H1 (cell line): ENCODE measurements at regions not wholly inside any gene's neighbourhood (a gene's known extent, or its start where the extent isn't known, plus 50 kb on each side); places are given as distances from the start of the nearest gene placed in this dataset.

Source experiments
- CTCF ChIA-PET: fragments of 300-600 bp; sonication (Branson Sonifier 250); formaldehyde crosslinking; loops from one replicate; lab custom pipeline; 2021; ENCODE audit not compliant: partially characterized antibody; lab: Charles Lee
- POLR2A ChIA-PET: fragments of 300-600 bp; sonication (Branson Sonifier 250); formaldehyde crosslinking; loops from one replicate; lab custom pipeline; 2021; ENCODE audit warnings: inconsistent platforms; ENCODE audit not compliant: partially characterized antibody; lab: Charles Lee
- DNase-seq, 2 experiments: peaks; one replicate each; pipeline versions ENCODE4 v3.0.0 to v3.0.0-alpha.2; 2010 to 2022; ENCODE audit warnings: low spot score in 2 of 2, low read depth in 1 of 2, mixed read lengths in 1 of 2
- FAIRE-seq: peaks from 2 replicates; lab custom pipeline; 2011; peaks lifted over from hg19 to GRCh38; lab: Jason Lieb, UNC
- H2AFZ ChIP-seq: 2 replicates; pipeline ENCODE4 v1.8.1; 2012; ENCODE audit warnings: low read length, inconsistent platforms
- H2AK5ac ChIP-seq: 2 replicates; pipeline ENCODE4 v1.6.1; 2013; ENCODE audit warnings: low read depth, low read length
- H2BK120ac ChIP-seq: replicated peaks from 2 replicates; pipeline ENCODE3; 2013; ENCODE audit warnings: low read depth, low read length, inconsistent platforms
- H2BK12ac ChIP-seq: 2 replicates; pipeline ENCODE4 v1.6.1; 2013; ENCODE audit warnings: low read depth, low read length
- H2BK15ac ChIP-seq: 2 replicates; pipeline ENCODE4 v1.6.1; 2013; ENCODE audit warnings: low read length
- H2BK20ac ChIP-seq: 2 replicates; pipeline ENCODE4 v1.6.1; 2013; ENCODE audit warnings: low read length
- H2BK5ac ChIP-seq: 2 replicates; pipeline ENCODE4 v1.6.1; 2013; ENCODE audit warnings: low read depth, low read length
- H3K14ac ChIP-seq: 2 replicates; pipeline ENCODE4 v1.6.1; 2013; ENCODE audit warnings: inconsistent platforms; ENCODE audit not compliant: insufficient read length
- H3K18ac ChIP-seq: 2 replicates; pipeline ENCODE4 v1.6.1; 2013; ENCODE audit warnings: low read length; ENCODE audit errors: extremely low read depth
- H3K23ac ChIP-seq: 2 replicates; pipeline ENCODE4 v1.6.1; 2013; ENCODE audit warnings: inconsistent platforms; ENCODE audit not compliant: insufficient read length
- H3K23me2 ChIP-seq: 2 replicates; pipeline ENCODE4 v1.6.1; 2013; ENCODE audit warnings: low read depth, low read length
- H3K27ac ChIP-seq: 2 replicates; pipeline ENCODE4 v1.6.1; 2011; ENCODE audit warnings: low read depth, low read length, inconsistent platforms
- H3K27me3 ChIP-seq, 4 experiments: replicated peaks in 1 of 4; 1 replicate in 1 of 4; 2 replicates in 3 of 4; pipeline versions ENCODE4 v1.6.1 to v1.8.1; 2011 to 2013; ENCODE audit warnings: low read length in 3 of 4, mild to moderate bottlenecking in 3 of 4, inconsistent platforms in 2 of 4, mixed read lengths in 2 of 4, moderate library complexity in 1 of 4; ENCODE audit not compliant: control insufficient read depth in 3 of 4, insufficient read depth in 3 of 4; ENCODE audit errors: extremely low read depth in 1 of 4
- H3K36me3 ChIP-seq, 4 experiments: 2 replicates each; pipeline versions ENCODE4 v1.6.1 to v1.8.1; 2011 to 2013; ENCODE audit warnings: mild to moderate bottlenecking in 4 of 4, low read length in 3 of 4, moderate library complexity in 2 of 4, control low read depth in 1 of 4, inconsistent platforms in 1 of 4; ENCODE audit not compliant: insufficient read depth in 4 of 4, control insufficient read depth in 2 of 4
- H3K4ac ChIP-seq: replicated peaks from 2 replicates; pipeline ENCODE3; 2013; ENCODE audit warnings: low read length, low read depth, mixed read lengths, inconsistent platforms; ENCODE audit not compliant: insufficient read length
- H3K4me1 ChIP-seq, 4 experiments: replicated peaks in 1 of 4; 1 replicate in 1 of 4; 2 replicates in 3 of 4; pipeline versions ENCODE4 v1.6.1 to v1.8.1; 2011 to 2013; ENCODE audit warnings: low read length in 3 of 4, inconsistent platforms in 2 of 4, mixed read lengths in 1 of 4; ENCODE audit not compliant: insufficient read depth in 4 of 4, control insufficient read depth in 3 of 4
- H3K4me2 ChIP-seq, 2 experiments: 2 replicates each; pipeline versions ENCODE4 v1.6.1 to v1.8.1; 2011 to 2013; ENCODE audit warnings: low read depth in 2 of 2, low read length in 2 of 2, control low read depth in 1 of 2, inconsistent platforms in 1 of 2, mild to moderate bottlenecking in 1 of 2; ENCODE audit not compliant: insufficient read depth in 1 of 2
- H3K4me3 ChIP-seq, 4 experiments: fragments of 200-600, 300-600 bp in 1 of 4; sonication (generic), shearing (Covaris generic), sonication (Bioruptor Twin) in 1 of 4; 2 replicates each; pipeline versions ENCODE4 v1.5.1 to v1.8.1; 2011 to 2016; ENCODE audit warnings: low read length in 4 of 4, low read depth in 3 of 4, control low read depth in 2 of 4, inconsistent platforms in 2 of 4, mild to moderate bottlenecking in 2 of 4, mixed read lengths in 1 of 4, moderate library complexity in 1 of 4; ENCODE audit not compliant: insufficient read depth in 2 of 4; ENCODE audit errors: extremely low read depth in 1 of 4
- H3K56ac ChIP-seq: replicated peaks from 2 replicates; pipeline ENCODE3; 2013; ENCODE audit warnings: low read depth, mild to moderate bottlenecking, mixed read lengths, low read length, inconsistent platforms; ENCODE audit not compliant: insufficient read length
- H3K79me1 ChIP-seq: 2 replicates; pipeline ENCODE4 v1.6.1; 2013; ENCODE audit warnings: low read depth, low read length, control low read depth
- H3K79me2 ChIP-seq, 2 experiments: 2 replicates each; pipeline versions ENCODE4 v1.6.1 to v1.8.1; 2012 to 2013; ENCODE audit warnings: low read length in 2 of 2, mild to moderate bottlenecking in 2 of 2, inconsistent platforms in 1 of 2; ENCODE audit not compliant: insufficient read depth in 2 of 2, control insufficient read depth in 1 of 2
- H3K9ac ChIP-seq, 4 experiments: replicated peaks in 1 of 4; 1 replicate in 1 of 4; 2 replicates in 3 of 4; pipeline versions ENCODE4 v1.6.1 to v1.8.1; 2011 to 2013; ENCODE audit warnings: low read depth in 3 of 4, low read length in 3 of 4, control low read depth in 2 of 4, mild to moderate bottlenecking in 2 of 4, moderate library complexity in 2 of 4, inconsistent platforms in 1 of 4; ENCODE audit errors: extremely low read depth in 1 of 4
- H3K9me3 ChIP-seq, 2 experiments: 2 replicates each; pipeline versions ENCODE4 v1.6.1 to v1.8.1; 2012 to 2013; ENCODE audit warnings: mild to moderate bottlenecking in 2 of 2, moderate library complexity in 2 of 2, control low read depth in 1 of 2, inconsistent platforms in 1 of 2, low read depth in 1 of 2, low read length in 1 of 2, mixed read lengths in 1 of 2; ENCODE audit not compliant: insufficient read depth in 2 of 2
- H4K20me1 ChIP-seq, 2 experiments: replicated peaks in 1 of 2; 2 replicates each; pipeline versions ENCODE3 to v1.8.1; 2011 to 2013; ENCODE audit warnings: inconsistent platforms in 2 of 2, low read length in 2 of 2, mild to moderate bottlenecking in 1 of 2; ENCODE audit not compliant: insufficient read depth in 2 of 2, control insufficient read depth in 1 of 2
- H4K5ac ChIP-seq: 2 replicates; pipeline ENCODE4 v1.6.1; 2013; ENCODE audit warnings: low read length, low read depth, mixed read lengths, inconsistent platforms; ENCODE audit not compliant: insufficient read length
- H4K8ac ChIP-seq: 2 replicates; pipeline ENCODE4 v1.8.0; 2013; ENCODE audit warnings: mild to moderate bottlenecking, moderate library complexity, low read length, inconsistent platforms; ENCODE audit not compliant: insufficient read depth; ENCODE audit errors: extremely low read depth
- H4K91ac ChIP-seq: replicated peaks from 2 replicates; pipeline ENCODE3; 2013; ENCODE audit warnings: low read length, mixed read lengths, inconsistent platforms; ENCODE audit not compliant: insufficient read length
- BCL11A ChIP-seq, 2 experiments: IDR thresholded peaks; one replicate each; pipeline ENCODE4 v1.6.1; 2011; ENCODE audit warnings: low read depth in 2 of 2, low read length in 2 of 2, mild to moderate bottlenecking in 2 of 2
- CEBPB ChIP-seq: IDR thresholded peaks from 2 replicates; pipeline ENCODE4 v1.6.1; 2012; ENCODE audit warnings: low read depth, low read length
- EP300 ChIP-seq, 2 experiments: IDR thresholded peaks; 1 replicate in 1 of 2; 2 replicates in 1 of 2; pipeline ENCODE4 v1.6.1; 2011 to 2012; ENCODE audit warnings: low read depth in 2 of 2, low read length in 2 of 2, mild to moderate bottlenecking in 2 of 2, borderline replicate concordance in 1 of 2, inconsistent platforms in 1 of 2, moderate library complexity in 1 of 2
- FOSL1 ChIP-seq: IDR thresholded peaks from 2 replicates; pipeline ENCODE4 v1.6.1; 2011; ENCODE audit warnings: mild to moderate bottlenecking, low read depth, low read length, moderate library complexity; ENCODE audit not compliant: insufficient read depth
- GTF2F1 ChIP-seq: IDR thresholded peaks from 2 replicates; pipeline ENCODE4 v1.6.1; 2012; ENCODE audit warnings: low read depth, low read length, improper control_type of control experiment, borderline replicate concordance
- KDM1A ChIP-seq: fragments of 200-600, 300-600 bp; sonication (generic); IDR thresholded peaks from 2 replicates; pipeline ENCODE4 v1.7.1; 2016; ENCODE audit warnings: mild to moderate bottlenecking, low read length, borderline replicate concordance
- MAFK ChIP-seq: IDR thresholded peaks from 2 replicates; pipeline ENCODE4 v1.6.1; 2012; ENCODE audit warnings: low read depth, mild to moderate bottlenecking, improper control_type of control experiment, low read length
- NRF1 ChIP-seq: IDR thresholded peaks from 2 replicates; pipeline ENCODE4 v1.6.1; 2011; ENCODE audit warnings: mild to moderate bottlenecking, low read depth, low read length, improper control_type of control experiment
- PHF8 ChIP-seq: fragments of 200-600 bp; sonication (generic); conservative IDR thresholded peaks from 2 replicates; pipeline ENCODE4 v1.7.1; 2012; ENCODE audit warnings: low read depth, mild to moderate bottlenecking, inconsistent platforms, low read length, moderate library complexity
- SUZ12 ChIP-seq: fragments of 200-600 bp; sonication (generic); IDR thresholded peaks from 2 replicates; pipeline ENCODE4 v1.6.1; 2012; ENCODE audit warnings: mild to moderate bottlenecking, inconsistent platforms, low read length, moderate library complexity, mixed read lengths
- TBP ChIP-seq: IDR thresholded peaks from 2 replicates; pipeline ENCODE4 v1.6.1; 2011; ENCODE audit warnings: low read depth, low read length, improper control_type of control experiment
- WGBS, 2 experiments: shearing (Covaris generic) in 1 of 2; methylation state at CpG; one replicate each; pipeline versions ENCODE4 v1.1.6 to v1.1.7; 2013 to 2015; ENCODE audit warnings: low lambda C conversion rate in 2 of 2, mixed read lengths in 2 of 2, inconsistent platforms in 1 of 2, low coverage in 1 of 2, missing lambda C conversion rate in 1 of 2; ENCODE audit not compliant: insufficient replicate concordance in 2 of 2, insufficient coverage in 1 of 2, insufficient read length in 1 of 2; ENCODE audit errors: extremely low coverage in 1 of 2, missing lambda C conversion rate in 1 of 2; 5-methylcytosine and 5-hydroxymethylcytosine counted together
- TF ChIP-seq, protein P1 (sequence below): IDR thresholded peaks from 2 replicates; pipeline ENCODE4 v1.6.1; 2012; ENCODE audit warnings: low read length, inconsistent platforms

DNA sequence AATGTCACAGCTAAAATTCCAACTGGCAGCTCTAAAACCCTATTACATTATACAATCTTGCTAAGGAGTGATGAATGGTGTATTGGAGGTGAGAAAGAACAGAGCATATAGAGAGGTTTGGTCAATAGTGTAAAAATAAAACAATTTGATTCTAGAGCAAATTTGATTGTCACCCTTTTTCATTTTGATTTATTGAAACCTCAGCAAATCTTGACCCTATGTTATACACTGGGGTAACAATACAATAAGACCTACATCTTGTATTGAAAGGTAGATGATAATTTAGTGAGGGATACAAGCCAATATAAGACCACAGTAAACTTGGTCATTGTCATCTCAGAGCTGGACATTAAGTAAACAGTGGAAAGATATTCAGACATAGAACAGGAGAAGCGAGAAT is 671.9 kb downstream of the IRS1 start:
- TF ChIP-seq TBP = no peak
- no peak for TF ChIP-seq CEBPB
- no peak for TF ChIP-seq NRF1
- TF ChIP-seq, protein P1, sequence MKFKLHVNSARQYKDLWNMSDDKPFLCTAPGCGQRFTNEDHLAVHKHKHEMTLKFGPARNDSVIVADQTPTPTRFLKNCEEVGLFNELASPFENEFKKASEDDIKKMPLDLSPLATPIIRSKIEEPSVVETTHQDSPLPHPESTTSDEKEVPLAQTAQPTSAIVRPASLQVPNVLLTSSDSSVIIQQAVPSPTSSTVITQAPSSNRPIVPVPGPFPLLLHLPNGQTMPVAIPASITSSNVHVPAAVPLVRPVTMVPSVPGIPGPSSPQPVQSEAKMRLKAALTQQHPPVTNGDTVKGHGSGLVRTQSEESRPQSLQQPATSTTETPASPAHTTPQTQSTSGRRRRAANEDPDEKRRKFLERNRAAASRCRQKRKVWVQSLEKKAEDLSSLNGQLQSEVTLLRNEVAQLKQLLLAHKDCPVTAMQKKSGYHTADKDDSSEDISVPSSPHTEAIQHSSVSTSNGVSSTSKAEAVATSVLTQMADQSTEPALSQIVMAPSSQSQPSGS = no peak
- TF ChIP-seq MAFK = no peak
- no peak for TF ChIP-seq BCL11A (IDR thresholded peaks at IDR 0.05; ENCODE audit: low read depth in 2 of 2, low read length in 2 of 2)
- no peak for TF ChIP-seq EP300 (IDR thresholded peaks at IDR 0.05; ENCODE audit: borderline replicate concordance in 1 of 2, low read depth in 2 of 2, low read length in 2 of 2)
- TF ChIP-seq PHF8 = no peak
- no peak for TF ChIP-seq SUZ12
- no peak for TF ChIP-seq GTF2F1
- no peak for TF ChIP-seq FOSL1
- TF ChIP-seq KDM1A = no peak
- no peak overlapping the region for H3K18ac ChIP-seq
- H4K20me1 ChIP-seq = no peaks in the 10 kb centered on the region
- H2BK20ac ChIP-seq = no peak overlapping the region
- no peak overlapping the region for H3K23ac ChIP-seq
- FAIRE-seq (no peak), DNase-seq (no peak)
- no peak overlapping the region for H2BK5ac ChIP-seq
- no peak overlapping the region for H4K5ac ChIP-seq
- H3K56ac ChIP-seq = no peak overlapping the region
- no peak overlapping the region for H3K4me2 ChIP-seq
- no peak overlapping the region for H2AK5ac ChIP-seq
- no peaks in the 10 kb centered on the region for H3K79me2 ChIP-seq
- no peak overlapping the region for H2AFZ ChIP-seq
- H3K23me2 ChIP-seq = no peaks in the 10 kb centered on the region
- ChIA-PET CTCF (interaction anchor here (1.0 to 2.8 kb wide), 3 partner anchors 9 to 672 kb away, joined by 3 to 8 read pairs (median 3); partner anchors contain the start of gene IRS1), POLR2A (no interaction called here)
- H3K9me3 ChIP-seq = no peaks in the 10 kb centered on the region
- no peaks in the 10 kb centered on the region for H3K36me3 ChIP-seq
- no peak overlapping the region for H3K14ac ChIP-seq
- no peak overlapping the region for H3K4me3 ChIP-seq
- no peak overlapping the region for H2BK12ac ChIP-seq
- H3K9ac ChIP-seq = no peak overlapping the region
- H3K27ac ChIP-seq = no peak overlapping the region
- H4K91ac ChIP-seq = no peak overlapping the region
- H3K4me1 ChIP-seq = peaks cover 0 to 4% (median 2%) of the 10 kb centered on the region in 4 experiments; a peak in 2 of 7 replicates
- H3K27me3 ChIP-seq = no peaks in the 10 kb centered on the region
- no peak overlapping the region for H2BK15ac ChIP-seq
- 100% methylated on average over 1 of the region's 1 CpG; no CpG with 5 or more reads in 1 of the 2 experiments for WGBS, 2 experiments
- H3K79me1 ChIP-seq = no peaks in the 10 kb centered on the region
- H4K8ac ChIP-seq = no peak overlapping the region
- H3K4ac ChIP-seq = no peak overlapping the region
- H2BK120ac ChIP-seq = no peak overlapping the region
